ENCODE measurements at regions not wholly inside any gene's neighbourhood (a gene's known extent, or its start where the extent isn't known, plus 50 kb on each side); places are given as distances from the start of the nearest gene placed in this dataset.

GRCh38 chr4:20570981-20571715, 129.1 kb upstream of the PACRGL start:
- no peaks in the 10 kb centered on the region for H3K36me3 ChIP-seq (ENCODE audit: control insufficient read depth, insufficient read depth, low read length)
- Mint-ChIP-seq H3K4me1 (no peaks in the 10 kb centered on the region), H3K27ac (no peak overlapping the region), H3K4me3 (no peak overlapping the region), H3K36me3 (no peaks in the 10 kb centered on the region), H3K9me3 (peaks cover 0 to 2% of the 10 kb centered on the region in 2 donors), H3K27me3 (ENCODE audit: low read depth in 2 of 2) (no peaks in the 10 kb centered on the region)
- DNase-seq (no peak), ATAC-seq (no peak)
- H3K27ac ChIP-seq (ENCODE audit: low read length): no peak overlapping the region
- H3K9me3 ChIP-seq (ENCODE audit: control insufficient read depth, insufficient read depth, low read length): no peaks in the 10 kb centered on the region
- no peak overlapping the region for H3K4me3 ChIP-seq (ENCODE audit: low read length)
- no peak for TF ChIP-seq CTCF (IDR thresholded peaks at IDR 0.05)
- H3K27me3 ChIP-seq (ENCODE audit: control insufficient read depth, insufficient read depth, low read length): no peaks in the 10 kb centered on the region
- H3K4me1 ChIP-seq (ENCODE audit: control insufficient read depth, insufficient read depth, low read length): no peaks in the 10 kb centered on the region
- intact Hi-C loops (cut with micrococcal nuclease): no loop called here
- WGBS (ENCODE audit: insufficient coverage): 67% methylated on average over 1 of the region's 2 CpGs

DNA sequence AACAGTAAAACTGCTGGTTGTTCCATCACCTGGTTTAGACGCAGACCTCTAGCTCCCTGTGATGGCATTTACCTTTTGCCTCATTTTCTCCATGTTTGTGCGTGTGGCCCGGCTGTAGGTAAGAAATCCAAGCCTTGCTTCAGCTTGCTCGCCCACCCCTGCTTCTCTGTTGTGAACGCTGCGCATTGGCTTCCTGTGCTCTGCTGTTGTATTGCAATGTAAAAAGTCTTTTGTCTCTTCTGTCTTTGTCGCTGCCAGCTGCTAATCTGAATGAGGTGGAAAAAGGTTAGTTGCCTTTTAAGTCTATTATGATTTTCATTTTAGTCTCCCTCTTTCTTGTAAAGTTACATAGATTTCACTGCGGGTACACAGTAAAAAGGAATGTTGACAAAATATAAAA, 127.3 kb upstream of the PACRGL start:
- Mint-ChIP-seq H3K27ac (no peak overlapping the region), H3K27me3 (ENCODE audit: low read depth in 2 of 2) (no peaks in the 10 kb centered on the region), H3K36me3 (no peaks in the 10 kb centered on the region), H3K4me1 (no peaks in the 10 kb centered on the region), H3K9me3 (peaks cover 0 to 2% of the 10 kb centered on the region in 2 donors), H3K4me3 (no peak overlapping the region)
- DNase-seq (no peak), ATAC-seq (no peak)
- intact Hi-C loops (cut with micrococcal nuclease): no loop called here
- Histone ChIP-seq H3K27ac (ENCODE audit: low read length) (no peak overlapping the region), H3K27me3 (ENCODE audit: control insufficient read depth, insufficient read depth, low read length) (no peaks in the 10 kb centered on the region), H3K4me3 (ENCODE audit: low read length) (no peak overlapping the region), H3K36me3 (ENCODE audit: control insufficient read depth, insufficient read depth, low read length) (no peaks in the 10 kb centered on the region), H3K9me3 (ENCODE audit: control insufficient read depth, insufficient read depth, low read length) (no peaks in the 10 kb centered on the region), H3K4me1 (ENCODE audit: control insufficient read depth, insufficient read depth, low read length) (no peaks in the 10 kb centered on the region)
- 90% methylated on average over 6 of the region's 8 CpGs for WGBS (ENCODE audit: insufficient coverage)
- no peak for TF ChIP-seq CTCF (IDR thresholded peaks at IDR 0.05)

DNA sequence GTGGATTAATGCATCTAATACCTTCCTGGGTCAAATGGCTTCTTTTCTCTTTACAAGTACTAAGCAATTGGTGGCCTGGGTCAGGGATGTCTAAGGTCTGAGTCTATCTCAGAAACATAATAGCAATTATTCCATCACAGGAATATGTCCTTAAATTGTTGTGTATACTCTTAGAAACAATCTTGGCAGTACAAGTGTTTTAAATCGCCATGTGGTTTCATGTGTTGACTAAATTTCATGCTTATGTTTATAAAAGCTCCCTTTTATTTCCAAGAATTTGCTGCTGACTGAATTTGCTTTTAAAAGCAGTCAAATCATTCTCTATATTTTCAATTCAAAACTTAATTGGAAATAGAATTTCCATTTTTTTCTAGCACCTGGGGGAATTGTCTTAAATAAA, 125.3 kb upstream of the PACRGL start:
- ATAC-seq: no peak
- intact Hi-C loops (cut with micrococcal nuclease): no loop called here
- TF ChIP-seq CTCF (IDR thresholded peaks at IDR 0.05): no peak

DNA sequence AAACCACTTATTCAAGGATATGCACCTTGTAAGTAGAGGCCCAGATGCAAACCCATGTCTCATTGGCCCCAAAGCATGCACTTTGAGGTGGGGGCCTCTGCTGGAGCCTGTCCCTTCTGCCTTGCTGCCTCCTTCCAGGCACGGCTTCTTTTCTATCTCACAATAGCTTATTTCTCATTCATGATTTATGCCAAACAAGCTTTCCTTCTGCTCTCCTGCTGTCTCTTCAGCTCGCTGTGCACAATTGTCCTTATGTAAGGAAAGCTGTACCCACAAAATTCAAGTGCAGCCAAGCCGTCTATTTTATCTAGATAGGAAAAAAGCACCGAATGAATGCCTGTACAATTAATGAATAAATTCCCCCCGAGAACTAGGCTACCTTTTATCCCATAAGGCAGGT, 124.8 kb upstream of the PACRGL start:
- ATAC-seq (no peak), DNase-seq (no peak)
- 84% methylated on average over 4 of the region's 5 CpGs for WGBS (ENCODE audit: insufficient coverage)
- no peaks in the 10 kb centered on the region for H3K4me1 ChIP-seq (ENCODE audit: control insufficient read depth, insufficient read depth, low read length)
- no peaks in the 10 kb centered on the region for H3K36me3 ChIP-seq (ENCODE audit: control insufficient read depth, insufficient read depth, low read length)
- no peaks in the 10 kb centered on the region for H3K9me3 ChIP-seq (ENCODE audit: control insufficient read depth, insufficient read depth, low read length)
- Mint-ChIP-seq H3K27ac (no peak overlapping the region), H3K36me3 (no peaks in the 10 kb centered on the region), H3K4me1 (no peaks in the 10 kb centered on the region), H3K4me3 (no peak overlapping the region), H3K27me3 (ENCODE audit: low read depth in 2 of 2) (no peaks in the 10 kb centered on the region), H3K9me3 (peaks cover 0 to 2% of the 10 kb centered on the region in 2 donors)
- intact Hi-C loops (cut with micrococcal nuclease): no loop called here
- H3K27me3 ChIP-seq (ENCODE audit: control insufficient read depth, insufficient read depth, low read length): no peaks in the 10 kb centered on the region
- H3K4me3 ChIP-seq (ENCODE audit: low read length): no peak overlapping the region
- TF ChIP-seq CTCF (IDR thresholded peaks at IDR 0.05): no peak
- no peak overlapping the region for H3K27ac ChIP-seq (ENCODE audit: low read length)

More for the DNA sequence above, 125.3 kb upstream of the PACRGL start:
- no peak for DNase-seq
- no peak overlapping the region for H3K4me3 Mint-ChIP-seq
- Histone ChIP-seq H3K4me1 (ENCODE audit: control insufficient read depth, insufficient read depth, low read length) (no peaks in the 10 kb centered on the region), H3K27me3 (ENCODE audit: control insufficient read depth, insufficient read depth, low read length) (no peaks in the 10 kb centered on the region), H3K9me3 (ENCODE audit: control insufficient read depth, insufficient read depth, low read length) (no peaks in the 10 kb centered on the region), H3K4me3 (ENCODE audit: low read length) (no peak overlapping the region), H3K27ac (ENCODE audit: low read length) (no peak overlapping the region), H3K36me3 (ENCODE audit: control insufficient read depth, insufficient read depth, low read length) (no peaks in the 10 kb centered on the region)
- WGBS (ENCODE audit: insufficient coverage): 100% methylated on average over 1 of the region's 1 CpG
- H3K36me3 Mint-ChIP-seq: no peaks in the 10 kb centered on the region
- H3K27ac Mint-ChIP-seq: no peak overlapping the region
- no peaks in the 10 kb centered on the region for H3K27me3 Mint-ChIP-seq (ENCODE audit: low read depth in 2 of 2)
- no peaks in the 10 kb centered on the region for H3K4me1 Mint-ChIP-seq
- peaks cover 0 to 2% of the 10 kb centered on the region in 2 donors for H3K9me3 Mint-ChIP-seq

Measured in natural killer cell (primary cell).